ENCODE measurements at regions not wholly inside any gene's neighbourhood (a gene's known extent, or its start where the extent isn't known, plus 50 kb on each side); places are given as distances from the start of the nearest gene placed in this dataset.
"Not testable (repeated sequence)": the region's sequence is repeated elsewhere in the genome, so short reads cannot be mapped to it uniquely, and the experiment has no call there.

- DNase-seq: not testable (repeated sequence)
Observed at GRCh38 chr5:68020461-68020969, 195.0 kb upstream of the PIK3R1 start.

- no peak for DNase-seq
Observed at GRCh38 chr5:68015381-68016302, 199.9 kb upstream of the PIK3R1 start.

- DNase-seq: no peak
Observed at GRCh38 chr5:68012831-68013230, 202.7 kb upstream of the PIK3R1 start.

- DNase-seq: no peak
Observed at GRCh38 chr5:68012429-68012828, 203.1 kb upstream of the PIK3R1 start.

- DNase-seq: no peak
Observed at GRCh38 chr5:68011801-68012200, 203.8 kb upstream of the PIK3R1 start.

- DNase-seq: no peak
Observed at GRCh38 chr5:68011259-68011760, 204.2 kb upstream of the PIK3R1 start.

- DNase-seq: no peak
Observed at GRCh38 chr5:68010740-68011139, 204.8 kb upstream of the PIK3R1 start.

GRCh38 chr5:68007451-68007850 lies 208.1 kb upstream of the PIK3R1 start:
- no peak for DNase-seq

GRCh38 chr5:68002836-68003235 lies 212.7 kb upstream of the PIK3R1 start:
- no peak for DNase-seq

- DNase-seq: no peak
Observed at GRCh38 chr5:68000805-68001204, 214.8 kb upstream of the PIK3R1 start.

GRCh38 chr5:67999391-67999790 lies 216.2 kb upstream of the PIK3R1 start:
- DNase-seq: no peak

GRCh38 chr5:67998709-67999261 lies 216.8 kb upstream of the PIK3R1 start:
- no peak for DNase-seq

GRCh38 chr5:67997892-67998457 lies 217.6 kb upstream of the PIK3R1 start:
- no peak for DNase-seq

GRCh38 chr5:67997148-67997547 lies 218.4 kb upstream of the PIK3R1 start:
- no peak for DNase-seq

GRCh38 chr5:67996596-67996995 lies 219.0 kb upstream of the PIK3R1 start:
- no peak for DNase-seq

- no peak for DNase-seq
Observed at GRCh38 chr5:67992923-67993322, 222.6 kb upstream of the PIK3R1 start.

GRCh38 chr5:67989456-67989855 lies 226.1 kb upstream of the PIK3R1 start:
- no peak for DNase-seq

GRCh38 chr5:67986761-67987160 lies 228.8 kb upstream of the PIK3R1 start:
- no peak for DNase-seq

GRCh38 chr5:67985686-67986387 lies 229.7 kb upstream of the PIK3R1 start:
- DNase-seq: no peak

GRCh38 chr5:67984546-67984945 lies 231.0 kb upstream of the PIK3R1 start:
- no peak for DNase-seq

- peak; percentile 22 for DNase-seq
Observed at GRCh38 chr5:67983251-67984110, 232.1 kb upstream of the PIK3R1 start.

GRCh38 chr5:67982160-67982559 lies 233.4 kb upstream of the PIK3R1 start:
- DNase-seq: not testable (repeated sequence)

Measured in activated CD4-positive, alpha-beta T cell treated with anti-CD3 and anti-CD28 coated beads, Interleukin-2, amount 50 U/mL, for 16 hours (primary cell).